Osteocyte (in vitro differentiated cells): ENCODE measurements at regions not wholly inside any gene's neighbourhood (a gene's known extent, or its start where the extent isn't known, plus 50 kb on each side); places are given as distances from the start of the nearest gene placed in this dataset.

ENCODE experiments used
- DNase-seq: peaks from one replicate; pipeline ENCODE4 v3.0.0; 2021; ENCODE audit warnings: mixed read lengths; ENCODE audit not compliant: unreplicated experiment; ENCODE audit errors: extremely low spot score
- H3K27ac Mint-ChIP-seq: one replicate; pipeline ENCODE4 v1.8.0; 2021; ENCODE audit warnings: mild to moderate bottlenecking, mixed read lengths; ENCODE audit not compliant: unreplicated experiment
- H3K27me3 Mint-ChIP-seq: one replicate; pipeline ENCODE4 v1.8.0; 2021; ENCODE audit warnings: mixed read lengths; ENCODE audit not compliant: unreplicated experiment
- H3K36me3 Mint-ChIP-seq: one replicate; pipeline ENCODE4 v1.8.0; 2021; ENCODE audit warnings: mixed read lengths; ENCODE audit not compliant: unreplicated experiment
- H3K4me1 Mint-ChIP-seq: one replicate; pipeline ENCODE4 v1.8.0; 2021; ENCODE audit warnings: mixed read lengths; ENCODE audit not compliant: unreplicated experiment
- H3K4me3 Mint-ChIP-seq: one replicate; pipeline ENCODE4 v1.8.0; 2021; ENCODE audit warnings: mild to moderate bottlenecking, moderate library complexity, mixed read lengths; ENCODE audit not compliant: unreplicated experiment
- H3K9me3 Mint-ChIP-seq: one replicate; pipeline ENCODE4 v1.8.0; 2021; ENCODE audit warnings: mixed read lengths; ENCODE audit not compliant: unreplicated experiment
- CTCF ChIP-seq: fragments of 200-600 bp; sonication (generic); IDR thresholded peaks from 2 replicates; pipeline ENCODE4 v1.5.0; 2021; ENCODE audit warnings: antibody characterized with exemption, mild to moderate bottlenecking, moderate library complexity

DNA sequence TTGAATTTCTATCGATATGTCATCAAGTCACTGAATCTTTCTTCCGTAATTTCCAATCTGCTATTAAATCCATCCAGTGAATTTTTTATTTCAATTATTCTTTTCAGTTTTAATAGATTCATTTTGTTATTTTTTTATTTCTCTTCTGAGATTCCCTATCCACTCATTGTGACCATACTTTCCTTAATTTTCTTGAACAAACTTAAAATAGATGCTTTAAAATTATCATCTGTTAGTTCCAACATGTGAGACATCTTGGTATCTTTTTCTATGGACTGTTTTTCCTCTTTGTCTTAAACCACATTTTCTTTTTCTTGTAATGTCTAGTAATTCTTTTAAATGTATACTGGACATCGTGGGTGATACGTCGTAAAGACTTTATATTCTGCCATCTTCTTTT is 236.6 kb upstream of the TLE3 start:
- H3K4me1 Mint-ChIP-seq, result no peaks in the 10 kb centered on the region
- H3K4me3 Mint-ChIP-seq, result no peak overlapping the region
- DNase-seq, result no peak
- no peak overlapping the region for H3K27ac Mint-ChIP-seq
- H3K9me3 Mint-ChIP-seq, result peaks cover 33% of the 10 kb centered on the region
- H3K36me3 Mint-ChIP-seq, result no peaks in the 10 kb centered on the region
- no peak for TF ChIP-seq CTCF
- peaks cover 57% of the 10 kb centered on the region for H3K27me3 Mint-ChIP-seq

DNA sequence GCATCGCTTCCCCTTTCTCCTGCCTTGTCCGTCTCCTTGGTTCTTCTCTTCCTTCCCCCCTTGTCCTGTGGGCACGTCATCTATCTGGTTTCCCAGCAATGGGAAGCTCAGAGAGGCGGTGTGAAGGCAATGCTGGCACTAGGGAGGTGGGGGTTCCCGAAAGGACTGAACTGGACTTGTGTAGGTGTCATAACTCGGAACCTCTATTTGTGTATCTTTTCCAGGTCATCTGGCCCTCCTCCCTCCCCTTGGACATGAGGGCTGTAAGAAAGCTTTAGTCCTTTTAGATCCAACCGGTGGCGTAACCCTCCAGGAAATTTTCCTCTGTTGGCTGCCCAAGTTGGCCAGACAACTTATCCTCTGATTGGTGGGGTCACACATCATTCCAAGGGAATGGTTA is 231.5 kb upstream of the TLE3 start:
- Mint-ChIP-seq H3K9me3 (peaks cover 25% of the 10 kb centered on the region), H3K4me1 (peaks cover 15% of the 10 kb centered on the region), H3K27ac (no peak overlapping the region), H3K4me3 (no peak overlapping the region), H3K27me3 (peaks cover 69% of the 10 kb centered on the region), H3K36me3 (no peaks in the 10 kb centered on the region)
- no peak for TF ChIP-seq CTCF
- peak; percentile 62 for DNase-seq

- H3K27ac Mint-ChIP-seq, result no peak overlapping the region
- no peaks in the 10 kb centered on the region for H3K36me3 Mint-ChIP-seq
- no peak for TF ChIP-seq CTCF
- peaks cover 20% of the 10 kb centered on the region for H3K4me1 Mint-ChIP-seq
- DNase-seq, result peak; percentile 54
- H3K4me3 Mint-ChIP-seq, result no peak overlapping the region
- peaks cover 64% of the 10 kb centered on the region for H3K27me3 Mint-ChIP-seq
- H3K9me3 Mint-ChIP-seq, result peaks cover 20% of the 10 kb centered on the region
Measured at GRCh38 chr15:70328679-70329115, 231.0 kb upstream of the TLE3 start.

DNA sequence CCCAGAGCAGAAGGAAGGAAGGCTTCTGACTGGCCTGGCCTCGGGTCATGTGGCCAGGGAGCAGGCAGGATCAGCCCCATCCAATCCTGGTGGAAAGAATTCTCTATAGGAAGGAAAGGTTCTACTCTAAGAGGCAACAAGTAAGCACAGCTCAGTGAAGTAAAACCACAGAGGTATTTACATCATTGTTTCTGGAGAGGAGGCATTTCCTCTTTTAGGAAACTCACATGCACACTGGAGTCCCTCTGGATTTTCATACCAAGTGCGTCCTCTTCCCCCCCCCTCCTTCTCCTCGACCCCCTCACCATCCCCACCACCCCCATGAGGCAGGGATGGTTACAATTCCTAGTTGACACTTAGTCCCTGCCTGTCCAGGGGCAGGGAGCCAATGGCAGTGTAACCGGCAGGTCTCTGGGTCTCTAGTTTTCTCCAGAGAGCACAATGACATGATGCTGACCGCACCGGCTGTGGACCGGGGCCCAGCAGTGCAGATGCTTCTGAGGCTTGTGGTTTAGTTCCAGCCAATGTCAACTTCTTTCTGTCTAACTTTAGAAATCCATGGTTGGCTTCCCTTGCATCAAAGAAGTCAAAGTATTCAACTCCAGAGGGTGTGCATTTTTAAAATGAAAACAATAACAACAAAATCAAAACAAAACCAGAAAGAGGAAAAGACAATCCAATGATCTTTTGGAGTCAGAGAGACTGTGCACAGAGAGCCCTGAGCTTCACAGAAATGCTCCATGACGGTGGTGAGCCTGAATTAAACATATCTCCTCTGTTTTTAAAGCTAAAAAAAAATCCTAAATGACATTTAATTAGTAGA is 230.3 kb upstream of the TLE3 start:
- no peak for TF ChIP-seq CTCF
- peak; percentile 79 for DNase-seq
- Mint-ChIP-seq H3K4me3 (no peak overlapping the region), H3K4me1 (peaks cover 26% of the 10 kb centered on the region), H3K9me3 (peaks cover 13% of the 10 kb centered on the region), H3K27ac (no peak overlapping the region), H3K36me3 (no peaks in the 10 kb centered on the region), H3K27me3 (peaks cover 61% of the 10 kb centered on the region)

- Mint-ChIP-seq H3K9me3 (peaks cover 12% of the 10 kb centered on the region), H3K4me1 (peaks cover 28% of the 10 kb centered on the region), H3K4me3 (no peak overlapping the region), H3K27ac (no peak overlapping the region), H3K36me3 (no peaks in the 10 kb centered on the region), H3K27me3 (peaks cover 67% of the 10 kb centered on the region)
- DNase-seq, result no peak
- TF ChIP-seq CTCF, result no peak
Measured at GRCh38 chr15:70327328-70327855, 229.7 kb upstream of the TLE3 start.
